Loucy (cell line): ENCODE measurements at regions not wholly inside any gene's neighbourhood (a gene's known extent, or its start where the extent isn't known, plus 50 kb on each side); places are given as distances from the start of the nearest gene placed in this dataset.

Experiments used
- H2AFZ ChIP-seq: fragments of 200-600 bp; sonication (generic); 2 replicates; pipeline ENCODE4 v1.6.0; 2016; ENCODE audit warnings: antibody characterized with exemption, mild to moderate bottlenecking, low read length, moderate library complexity
- H3F3A ChIP-seq: fragments of 200-600 bp; 2 replicates; pipeline ENCODE4 v1.6.0; 2016; ENCODE audit warnings: antibody characterized with exemption, low read depth, mild to moderate bottlenecking
- H3K27me3 ChIP-seq: fragments of 200-600 bp; sonication (generic); 2 replicates; pipeline ENCODE4 v1.6.1; 2014; ENCODE audit warnings: low read length, mild to moderate bottlenecking; ENCODE audit not compliant: insufficient read depth, poor library complexity, severe bottlenecking
- H3K36me3 ChIP-seq: fragments of 200-600 bp; sonication (generic); 2 replicates; pipeline ENCODE4 v1.6.1; 2016; ENCODE audit warnings: low read length; ENCODE audit not compliant: insufficient read depth
- H3K4me1 ChIP-seq: fragments of 200-600 bp; sonication (generic); 2 replicates; pipeline ENCODE4 v1.5.1; 2014; ENCODE audit warnings: low read length, mild to moderate bottlenecking; ENCODE audit not compliant: insufficient read depth, poor library complexity, severe bottlenecking
- H3K4me2 ChIP-seq: fragments of 200-600 bp; sonication (generic); 2 replicates; pipeline ENCODE4 v1.6.0; 2014; ENCODE audit warnings: antibody characterized with exemption, low read length, low read depth, mild to moderate bottlenecking; ENCODE audit not compliant: poor library complexity, severe bottlenecking
- H3K4me3 ChIP-seq: fragments of 200-600 bp; sonication (generic); 2 replicates; pipeline ENCODE4 v1.5.1; 2014; ENCODE audit warnings: low read length, mild to moderate bottlenecking, mixed read lengths; ENCODE audit not compliant: poor library complexity, severe bottlenecking
- H3K79me2 ChIP-seq: fragments of 200-600 bp; sonication (generic); 2 replicates; pipeline ENCODE4 v1.6.1; 2014; ENCODE audit warnings: low read length; ENCODE audit not compliant: insufficient read depth
- H3K9ac ChIP-seq: fragments of 200-600 bp; sonication (generic); 2 replicates; pipeline ENCODE4 v1.6.0; 2014; ENCODE audit warnings: mild to moderate bottlenecking, low read depth, low read length, moderate library complexity; ENCODE audit not compliant: poor library complexity, severe bottlenecking
- H3K9me2 ChIP-seq: fragments of 200-600 bp; sonication (generic); replicated peaks from 2 replicates; pipeline ENCODE4 v1.6.1; 2016; ENCODE audit warnings: low read depth, low read length, mixed read lengths
- H3K9me3 ChIP-seq: fragments of 200-600 bp; sonication (generic); 2 replicates; pipeline ENCODE4 v1.6.1; 2014; ENCODE audit warnings: mild to moderate bottlenecking, antibody characterized with exemption, low read length, low read depth; ENCODE audit not compliant: insufficient read depth
- H4K20me1 ChIP-seq: fragments of 200-600 bp; sonication (generic); 2 replicates; pipeline ENCODE4 v1.6.0; 2014; ENCODE audit warnings: antibody characterized with exemption, low read length, mild to moderate bottlenecking; ENCODE audit not compliant: insufficient read depth, poor library complexity, severe bottlenecking
- EZH2phosphoT487 ChIP-seq: fragments of 200-600 bp; IDR thresholded peaks from 2 replicates; pipeline ENCODE4 v1.6.1; 2018; ENCODE audit warnings: antibody characterized with exemption, mild to moderate bottlenecking, moderate library complexity, borderline replicate concordance
- TF ChIP-seq, protein P1 (sequence below): fragments of 200-600 bp; sonication (generic); conservative IDR thresholded peaks from 2 replicates; pipeline ENCODE4 v1.5.1; 2014; ENCODE audit warnings: mild to moderate bottlenecking, antibody characterized with exemption, low read length

DNA sequence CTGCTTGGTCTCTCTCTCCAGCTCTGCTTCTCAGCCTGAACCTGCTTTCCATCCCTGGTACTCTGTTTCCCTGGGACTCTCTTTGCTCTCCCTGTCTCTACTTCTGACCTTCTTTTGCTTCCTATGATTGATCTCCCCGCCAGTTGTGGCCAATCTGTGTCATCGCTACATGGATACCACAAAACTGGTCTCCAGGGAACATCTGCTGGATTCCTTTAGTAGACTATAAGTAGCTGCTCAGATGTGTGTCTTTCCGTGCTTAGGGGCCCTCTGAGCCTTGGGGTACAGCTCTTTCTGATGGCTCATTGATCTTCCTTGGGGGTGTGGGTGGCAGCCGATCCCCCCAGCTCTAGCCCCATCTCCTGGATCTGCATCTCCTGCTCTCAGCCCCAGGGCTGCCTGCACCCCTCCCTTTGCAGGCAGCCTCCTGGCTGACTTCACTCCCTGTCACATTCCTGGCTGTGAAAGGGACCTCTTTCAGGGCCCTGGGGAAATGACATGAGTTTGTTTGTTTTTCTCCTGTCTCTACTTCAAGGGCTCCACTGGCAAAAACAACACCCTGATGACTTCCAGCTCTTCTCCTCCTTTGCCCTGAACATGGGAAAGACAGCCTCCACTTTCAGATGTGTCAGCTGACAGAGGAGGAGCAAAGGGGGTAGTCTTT lies 333.7 kb downstream of the CYP26B1 start:
- Histone ChIP-seq H3K79me2 (no peaks in the 10 kb centered on the region), H2AFZ (no peak overlapping the region), H3K4me2 (no peak overlapping the region), H3K36me3 (no peaks in the 10 kb centered on the region), H3K9me3 (no peaks in the 10 kb centered on the region), H4K20me1 (no peaks in the 10 kb centered on the region), H3K27me3 (no peaks in the 10 kb centered on the region), H3K9me2 (no peaks in the 10 kb centered on the region), H3K4me3 (no peak overlapping the region), H3F3A (no peaks in the 10 kb centered on the region), H3K4me1 (no peaks in the 10 kb centered on the region), H3K9ac (no peak overlapping the region)
- TF ChIP-seq, protein P1, sequence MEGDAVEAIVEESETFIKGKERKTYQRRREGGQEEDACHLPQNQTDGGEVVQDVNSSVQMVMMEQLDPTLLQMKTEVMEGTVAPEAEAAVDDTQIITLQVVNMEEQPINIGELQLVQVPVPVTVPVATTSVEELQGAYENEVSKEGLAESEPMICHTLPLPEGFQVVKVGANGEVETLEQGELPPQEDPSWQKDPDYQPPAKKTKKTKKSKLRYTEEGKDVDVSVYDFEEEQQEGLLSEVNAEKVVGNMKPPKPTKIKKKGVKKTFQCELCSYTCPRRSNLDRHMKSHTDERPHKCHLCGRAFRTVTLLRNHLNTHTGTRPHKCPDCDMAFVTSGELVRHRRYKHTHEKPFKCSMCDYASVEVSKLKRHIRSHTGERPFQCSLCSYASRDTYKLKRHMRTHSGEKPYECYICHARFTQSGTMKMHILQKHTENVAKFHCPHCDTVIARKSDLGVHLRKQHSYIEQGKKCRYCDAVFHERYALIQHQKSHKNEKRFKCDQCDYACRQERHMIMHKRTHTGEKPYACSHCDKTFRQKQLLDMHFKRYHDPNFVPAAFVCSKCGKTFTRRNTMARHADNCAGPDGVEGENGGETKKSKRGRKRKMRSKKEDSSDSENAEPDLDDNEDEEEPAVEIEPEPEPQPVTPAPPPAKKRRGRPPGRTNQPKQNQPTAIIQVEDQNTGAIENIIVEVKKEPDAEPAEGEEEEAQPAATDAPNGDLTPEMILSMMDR = no peak
- no peak for TF ChIP-seq EZH2phosphoT487

DNA sequence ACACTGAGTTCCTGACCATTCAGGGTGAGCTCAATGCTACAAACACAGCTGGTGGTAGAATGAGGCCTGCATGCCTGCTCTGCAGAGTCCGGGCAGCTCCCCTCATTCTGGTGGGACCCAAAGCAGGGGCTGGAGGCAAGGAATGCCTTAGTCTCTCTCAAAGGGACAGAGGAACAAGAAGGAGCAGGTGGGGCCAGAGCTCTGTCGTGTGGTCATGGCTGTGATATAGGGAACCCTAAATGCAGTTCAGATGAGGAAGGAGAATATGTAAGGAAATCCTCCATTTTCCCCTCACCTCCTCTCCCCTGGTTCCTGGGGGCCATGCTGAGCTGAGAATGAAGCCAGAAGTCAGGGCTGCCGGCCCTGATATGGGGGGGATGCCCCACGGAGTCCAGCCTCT lies 334.3 kb downstream of the CYP26B1 start:
- Histone ChIP-seq H3K36me3 (no peaks in the 10 kb centered on the region), H3K9me2 (no peaks in the 10 kb centered on the region), H3K79me2 (no peaks in the 10 kb centered on the region), H2AFZ (no peak overlapping the region), H3K4me1 (no peaks in the 10 kb centered on the region), H3K9me3 (no peaks in the 10 kb centered on the region), H3F3A (no peaks in the 10 kb centered on the region), H3K27me3 (no peaks in the 10 kb centered on the region), H3K9ac (no peak overlapping the region), H3K4me3 (no peak overlapping the region), H3K4me2 (no peak overlapping the region), H4K20me1 (no peaks in the 10 kb centered on the region)
- TF ChIP-seq, protein P1 = no peak
- no peak for TF ChIP-seq EZH2phosphoT487

DNA sequence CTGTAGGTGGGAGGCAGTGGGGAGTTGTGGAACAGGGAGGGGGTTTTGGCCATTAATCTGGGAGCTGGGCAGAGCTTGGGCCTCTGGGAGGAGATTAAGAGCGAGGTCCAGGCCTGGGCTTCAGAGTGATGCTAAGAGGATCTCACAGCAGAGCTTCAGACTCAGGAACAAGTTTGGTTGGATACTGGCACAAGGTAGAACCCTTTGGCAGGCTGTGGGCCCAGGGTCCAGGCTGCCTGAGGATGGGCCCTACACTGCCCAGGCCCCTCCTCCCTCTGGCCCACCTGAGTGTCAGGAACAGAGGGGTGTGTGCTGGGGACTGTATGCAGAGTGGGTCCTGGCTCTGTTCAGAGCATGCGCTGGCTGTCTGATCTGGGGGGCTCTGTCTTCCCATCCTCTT lies 334.9 kb downstream of the CYP26B1 start:
- H3K36me3 ChIP-seq = no peaks in the 10 kb centered on the region
- no peaks in the 10 kb centered on the region for H3F3A ChIP-seq
- no peaks in the 10 kb centered on the region for H3K27me3 ChIP-seq
- H3K79me2 ChIP-seq = no peaks in the 10 kb centered on the region
- no peaks in the 10 kb centered on the region for H3K4me1 ChIP-seq
- no peak overlapping the region for H3K4me3 ChIP-seq
- TF ChIP-seq, protein P1 = no peak
- no peak for TF ChIP-seq EZH2phosphoT487
- no peaks in the 10 kb centered on the region for H4K20me1 ChIP-seq
- no peaks in the 10 kb centered on the region for H3K9me2 ChIP-seq
- H3K4me2 ChIP-seq = no peak overlapping the region
- no peak overlapping the region for H3K9ac ChIP-seq
- no peak overlapping the region for H2AFZ ChIP-seq
- H3K9me3 ChIP-seq = no peaks in the 10 kb centered on the region
